DMS53 treated with DMSO at 0.1 percent for 48 hours (cell line): ENCODE measurements at regions not wholly inside any gene's neighbourhood (a gene's known extent, or its start where the extent isn't known, plus 50 kb on each side); places are given as distances from the start of the nearest gene placed in this dataset.

Experiments used
- DNase-seq: peaks from one replicate; lab custom pipeline; 2025; ENCODE audit not compliant: unreplicated experiment; lab: John Stamatoyannopoulos, UW

GRCh38 chr9:82679472-82679871 is 383.5 kb downstream of the RASEF start:
- DNase-seq, result no peak

- DNase-seq, result peak; percentile 23
These were observed 382.6 kb downstream of the RASEF start for GRCh38 chr9:82680179-82680935.

GRCh38 chr9:82681809-82682208 is 381.1 kb downstream of the RASEF start:
- no peak for DNase-seq

GRCh38 chr9:82682431-82682830 is 380.5 kb downstream of the RASEF start:
- DNase-seq, result no peak

- no peak for DNase-seq
These were observed 367.2 kb downstream of the RASEF start for GRCh38 chr9:82695704-82696103.

- DNase-seq, result no peak
These were observed 356.2 kb downstream of the RASEF start for GRCh38 chr9:82706786-82707185.

GRCh38 chr9:82716821-82717220 is 346.1 kb downstream of the RASEF start:
- DNase-seq, result no peak

- DNase-seq, result no peak
These were observed 342.4 kb downstream of the RASEF start for GRCh38 chr9:82720515-82720914.

- no peak for DNase-seq
These were observed 341.3 kb downstream of the RASEF start for GRCh38 chr9:82721593-82721992.

GRCh38 chr9:82722051-82722450 is 340.9 kb downstream of the RASEF start:
- DNase-seq, result no peak

GRCh38 chr9:82722561-82722960 is 340.4 kb downstream of the RASEF start:
- DNase-seq, result no peak

- DNase-seq, result no peak
These were observed 336.3 kb downstream of the RASEF start for GRCh38 chr9:82726424-82727276.

- no peak for DNase-seq
These were observed 333.8 kb downstream of the RASEF start for GRCh38 chr9:82729141-82729540.

- no peak for DNase-seq
These were observed 332.9 kb downstream of the RASEF start for GRCh38 chr9:82729991-82730589.

GRCh38 chr9:82732928-82733327 is 330.0 kb downstream of the RASEF start:
- DNase-seq, result no peak

GRCh38 chr9:82736126-82736525 is 326.8 kb downstream of the RASEF start:
- no peak for DNase-seq

GRCh38 chr9:82736701-82737100 is 326.2 kb downstream of the RASEF start:
- no peak for DNase-seq

GRCh38 chr9:82745919-82746318 is 317.0 kb downstream of the RASEF start:
- DNase-seq, result no peak

GRCh38 chr9:82750411-82750913 is 312.5 kb downstream of the RASEF start:
- no peak for DNase-seq

- no peak for DNase-seq
These were observed 305.0 kb downstream of the RASEF start for GRCh38 chr9:82757924-82758323.

- no peak for DNase-seq
These were observed 301.9 kb downstream of the RASEF start for GRCh38 chr9:82761027-82761426.

- DNase-seq, result no peak
These were observed 301.0 kb downstream of the RASEF start for GRCh38 chr9:82761956-82762355.
